AG04449 (cell line): ENCODE measurements at regions not wholly inside any gene's neighbourhood (a gene's known extent, or its start where the extent isn't known, plus 50 kb on each side); places are given as distances from the start of the nearest gene placed in this dataset.

Source experiments
- CTCF ChIA-PET: fragments of 350-600 bp; formaldehyde crosslinking; extraction: SDS; loops from one replicate; lab custom pipeline; 2021; ENCODE audit warnings: antibody characterized with exemption; lab: Yijun Ruan, JAX
- POLR2A ChIA-PET: fragments of 400-600, 350-600 bp; formaldehyde crosslinking; extraction: SDS; loops from one replicate; lab custom pipeline; 2020; ENCODE audit warnings: antibody characterized with exemption, inconsistent platforms; lab: Yijun Ruan, JAX
- DNase-seq: peaks from one replicate; pipeline ENCODE4 v3.0.0-alpha.2; 2010; ENCODE audit warnings: low read depth, low spot score
- H3K4me3 ChIP-seq: 2 replicates; pipeline ENCODE4 v1.5.1; 2011; ENCODE audit warnings: low read depth, mild to moderate bottlenecking, control low read depth, low read length
- TF ChIP-seq, protein P1 (sequence below): IDR thresholded peaks from one replicate; pipeline ENCODE4 v1.5.1; 2011; ENCODE audit warnings: mild to moderate bottlenecking, moderate library complexity, low read length, control low read depth, inconsistent platforms; ENCODE audit not compliant: insufficient read depth; ENCODE audit errors: missing control alignments

DNA sequence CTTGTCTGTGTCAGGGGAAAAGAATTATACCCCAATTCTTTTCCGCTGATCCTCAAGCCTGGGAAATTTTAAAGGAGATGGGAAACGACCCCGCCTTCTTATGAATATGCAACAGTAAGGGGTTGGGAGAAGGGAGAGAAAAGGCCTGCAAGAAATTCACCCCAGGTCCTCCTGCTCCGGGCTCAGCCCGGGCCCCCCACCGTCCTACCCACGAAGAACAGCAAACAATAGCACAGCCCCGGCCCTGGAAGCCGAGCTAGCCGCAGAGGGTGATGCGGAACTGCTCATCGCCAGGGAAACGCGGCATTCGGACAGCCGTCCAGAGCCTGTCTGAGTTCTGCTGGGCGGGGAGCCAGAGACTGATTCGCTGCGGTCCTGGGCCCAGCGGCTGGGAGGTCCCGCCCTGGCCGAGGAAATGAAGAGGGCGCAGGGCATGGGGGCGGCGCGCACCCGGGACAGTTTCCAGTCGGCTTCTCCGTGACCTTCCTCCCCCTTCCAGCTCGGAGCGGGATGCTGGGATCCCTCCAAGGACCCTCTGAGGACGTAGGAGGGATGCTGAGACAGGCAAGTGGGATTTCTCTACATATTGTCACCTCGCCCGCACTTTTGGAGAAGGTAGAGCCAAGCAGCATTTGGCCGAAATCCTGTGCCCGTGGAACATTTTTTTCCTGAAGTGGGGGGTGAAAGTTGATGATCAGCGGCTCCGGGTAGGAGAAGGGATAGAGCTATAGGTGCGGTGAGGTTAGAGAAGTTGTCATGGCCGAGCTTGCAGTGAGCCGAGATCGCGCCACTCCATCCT lies 82.3 kb upstream of the C1QTNF9B start:
- POLR2A ChIA-PET, result no interaction called here
- peak overlapping the region; percentile 86 for H3K4me3 ChIP-seq
- TF ChIP-seq, protein P1, sequence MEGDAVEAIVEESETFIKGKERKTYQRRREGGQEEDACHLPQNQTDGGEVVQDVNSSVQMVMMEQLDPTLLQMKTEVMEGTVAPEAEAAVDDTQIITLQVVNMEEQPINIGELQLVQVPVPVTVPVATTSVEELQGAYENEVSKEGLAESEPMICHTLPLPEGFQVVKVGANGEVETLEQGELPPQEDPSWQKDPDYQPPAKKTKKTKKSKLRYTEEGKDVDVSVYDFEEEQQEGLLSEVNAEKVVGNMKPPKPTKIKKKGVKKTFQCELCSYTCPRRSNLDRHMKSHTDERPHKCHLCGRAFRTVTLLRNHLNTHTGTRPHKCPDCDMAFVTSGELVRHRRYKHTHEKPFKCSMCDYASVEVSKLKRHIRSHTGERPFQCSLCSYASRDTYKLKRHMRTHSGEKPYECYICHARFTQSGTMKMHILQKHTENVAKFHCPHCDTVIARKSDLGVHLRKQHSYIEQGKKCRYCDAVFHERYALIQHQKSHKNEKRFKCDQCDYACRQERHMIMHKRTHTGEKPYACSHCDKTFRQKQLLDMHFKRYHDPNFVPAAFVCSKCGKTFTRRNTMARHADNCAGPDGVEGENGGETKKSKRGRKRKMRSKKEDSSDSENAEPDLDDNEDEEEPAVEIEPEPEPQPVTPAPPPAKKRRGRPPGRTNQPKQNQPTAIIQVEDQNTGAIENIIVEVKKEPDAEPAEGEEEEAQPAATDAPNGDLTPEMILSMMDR, result no peak
- CTCF ChIA-PET, result interaction anchor here (1.0 to 3.7 kb wide), 4 partner anchors 17 to 240 kb away, joined by 3 to 18 read pairs (median 4); no protein-coding TSS in a partner anchor
- no peak for DNase-seq

DNA sequence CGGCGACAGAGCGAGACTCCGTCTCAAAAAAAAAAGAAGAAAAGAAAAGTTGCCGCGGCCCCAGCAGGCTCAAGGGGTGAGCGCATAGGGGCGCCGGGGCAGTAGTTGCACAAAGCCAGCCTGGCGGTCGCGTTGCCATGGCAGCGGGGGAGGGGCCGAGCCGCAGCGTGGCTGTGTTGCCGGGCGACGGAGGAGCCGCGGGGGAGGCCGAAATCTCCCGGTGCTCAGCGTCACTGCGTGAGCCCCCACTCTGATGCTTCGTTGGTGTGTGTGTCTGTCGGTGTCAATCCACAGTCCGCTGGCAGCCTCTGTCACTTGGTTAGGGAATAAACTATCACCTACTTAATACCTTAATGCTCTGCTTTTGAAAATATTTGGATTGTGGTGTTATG lies 82.9 kb upstream of the C1QTNF9B start:
- POLR2A ChIA-PET, result no interaction called here
- CTCF ChIA-PET, result interaction anchor here (1.1 to 3.7 kb wide), 3 partner anchors 20 to 239 kb away, joined by 3 to 18 read pairs (median 5); no protein-coding TSS in a partner anchor
- DNase-seq, result no peak
- TF ChIP-seq, protein P1, result no peak
- H3K4me3 ChIP-seq, result peak overlapping the region; percentile 86

DNA sequence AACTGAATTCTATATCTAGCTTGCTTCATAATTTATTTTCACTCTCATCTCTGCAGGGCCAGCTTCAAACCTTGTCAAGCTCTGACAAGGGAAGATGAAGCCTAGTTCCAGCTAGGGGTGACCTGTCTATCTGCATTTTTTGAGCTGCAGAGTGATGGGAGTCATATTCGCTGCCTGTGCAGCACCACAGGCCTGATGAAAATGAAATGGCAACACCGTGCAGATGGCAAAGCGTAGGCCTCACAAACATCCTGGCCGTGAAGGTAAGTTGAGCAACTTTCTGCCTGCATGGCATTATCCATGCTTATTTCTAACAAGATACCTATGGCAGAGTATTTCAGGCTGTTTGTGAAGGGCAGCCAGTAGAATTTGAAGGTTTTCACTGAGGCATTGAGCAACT lies 86.4 kb upstream of the C1QTNF9B start:
- TF ChIP-seq, protein P1, result no peak
- POLR2A ChIA-PET, result no interaction called here
- no peak overlapping the region for H3K4me3 ChIP-seq
- no peak for DNase-seq
- CTCF ChIA-PET, result interaction anchor here (1.3 kb wide), 1 partner anchor 23 kb away, joined by 3 read pairs; no protein-coding TSS in a partner anchor

DNA sequence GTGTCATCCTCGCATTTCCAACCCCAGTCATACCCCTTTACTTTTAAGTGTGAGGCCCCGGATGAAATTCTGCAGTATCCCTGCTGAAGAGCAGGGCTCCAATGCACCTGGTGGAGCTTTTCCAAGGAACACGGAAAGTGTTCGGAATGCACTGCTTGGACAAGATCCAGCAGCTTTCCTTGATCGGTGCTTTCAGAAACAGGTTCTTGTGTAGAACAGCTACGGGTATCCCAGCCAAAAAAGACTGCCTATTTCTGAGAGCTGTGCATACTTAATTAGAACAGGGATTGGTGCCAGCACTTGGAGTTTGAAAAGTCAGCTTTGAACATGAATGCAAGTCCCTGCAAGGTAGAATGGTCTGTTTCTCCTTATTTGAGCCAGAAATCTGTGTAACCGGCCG lies 87.2 kb upstream of the C1QTNF9B start:
- ChIA-PET CTCF (interaction anchor here (0.9 to 1.3 kb wide), 3 partner anchors 15 to 24 kb away, joined by 3 read pairs; no protein-coding TSS in a partner anchor), POLR2A (no interaction called here)
- TF ChIP-seq, protein P1, result no peak
- H3K4me3 ChIP-seq, result no peak overlapping the region
- DNase-seq, result no peak

DNA sequence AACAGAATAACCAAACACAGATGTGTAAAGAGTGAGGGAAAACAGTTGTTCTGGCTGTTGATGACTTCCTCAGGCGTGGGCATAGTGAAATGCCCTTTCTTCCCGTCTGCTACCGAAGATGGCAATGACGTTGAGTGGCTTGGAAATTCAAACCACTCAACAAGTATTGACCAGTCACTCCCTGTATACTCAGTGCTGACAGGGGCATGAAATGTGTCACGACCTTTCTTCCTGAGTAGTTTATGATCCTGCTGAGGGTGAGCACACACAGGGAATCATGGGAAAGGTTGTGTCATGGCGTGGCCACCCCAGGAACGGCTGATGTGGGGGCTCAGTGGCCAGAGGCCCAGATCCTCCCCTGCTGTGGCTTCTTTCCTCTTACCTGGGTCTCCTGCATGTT lies 87.8 kb upstream of the C1QTNF9B start:
- CTCF ChIA-PET, result interaction anchor here (0.9 to 1.3 kb wide), 3 partner anchors 15 to 25 kb away, joined by 3 read pairs; no protein-coding TSS in a partner anchor

DNA sequence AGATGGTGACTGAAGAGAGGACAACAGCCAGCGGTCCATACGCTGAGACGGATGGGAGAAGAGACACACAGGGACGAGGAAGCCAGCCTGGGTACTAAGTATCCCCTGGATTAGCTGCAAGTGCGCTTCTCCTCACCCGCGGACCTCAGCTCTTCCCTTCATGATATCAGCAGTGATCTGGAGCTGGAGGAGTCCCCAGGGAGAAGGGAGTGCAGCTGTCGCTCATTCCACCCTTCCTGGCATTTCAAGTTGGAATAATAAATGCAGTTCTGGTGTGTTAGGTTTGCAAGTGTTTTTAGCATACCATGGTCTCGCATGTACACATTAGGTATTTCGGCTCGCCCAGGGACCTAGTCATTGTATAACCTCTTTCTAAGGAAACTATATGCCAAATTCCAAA lies 88.5 kb upstream of the C1QTNF9B start:
- H3K4me3 ChIP-seq, result no peak overlapping the region
- TF ChIP-seq, protein P1, result no peak
- DNase-seq, result no peak
- CTCF ChIA-PET, result interaction anchor here (0.6 kb wide), 1 partner anchor 243 kb away, joined by 3 read pairs; no protein-coding TSS in a partner anchor
- POLR2A ChIA-PET, result no interaction called here

More for the DNA sequence above, 87.8 kb upstream of the C1QTNF9B start:
- DNase-seq, result no peak
- no peak overlapping the region for H3K4me3 ChIP-seq
- TF ChIP-seq, protein P1, result no peak
- POLR2A ChIA-PET, result no interaction called here
